Mesodermal cell (in vitro differentiated cells): ENCODE measurements at regions not wholly inside any gene's neighbourhood (a gene's known extent, or its start where the extent isn't known, plus 50 kb on each side); places are given as distances from the start of the nearest gene placed in this dataset.

Source experiments
- H3K27ac ChIP-seq: 2 replicates; pipeline ENCODE4 v1.7.0; 2013; ENCODE audit warnings: mild to moderate bottlenecking, low read depth, low read length, moderate library complexity; ENCODE audit not compliant: severe bottlenecking
- H3K36me3 ChIP-seq: 2 replicates; pipeline ENCODE4 v1.7.1; 2013; ENCODE audit warnings: mild to moderate bottlenecking, low read length, moderate library complexity; ENCODE audit not compliant: control insufficient read depth, insufficient read depth
- H3K4me1 ChIP-seq: one replicate; pipeline ENCODE4 v1.7.1; 2013; ENCODE audit warnings: mild to moderate bottlenecking, low read length; ENCODE audit not compliant: insufficient read depth, control insufficient read depth, poor library complexity, severe bottlenecking
- H3K4me3 ChIP-seq: 2 replicates; pipeline ENCODE4 v1.7.0; 2013; ENCODE audit warnings: low read length, control low read depth, mild to moderate bottlenecking; ENCODE audit not compliant: insufficient read depth, poor library complexity, severe bottlenecking; ENCODE audit errors: extremely low read depth
- H3K9me3 ChIP-seq: 2 replicates; pipeline ENCODE4 v1.7.1; 2013; ENCODE audit warnings: mild to moderate bottlenecking, low read length, moderate library complexity; ENCODE audit not compliant: control insufficient read depth
- WGBS, 2 experiments: methylation state at CpG; one replicate each; pipeline ENCODE4 v1.1.5; 2013; ENCODE audit warnings: missing lambda C conversion rate in 2 of 2; ENCODE audit not compliant: insufficient coverage in 2 of 2; 5-methylcytosine and 5-hydroxymethylcytosine counted together

GRCh38 chr14:53553221-53553620 is 400.1 kb upstream of the DDHD1 start:
- Histone ChIP-seq H3K27ac (no peak overlapping the region), H3K36me3 (no peaks in the 10 kb centered on the region), H3K4me3 (no peak overlapping the region), H3K9me3 (no peaks in the 10 kb centered on the region), H3K4me1 (peaks cover 5% of the 10 kb centered on the region)
- WGBS, 2 experiments = 97 to 98% methylated on average over 3 of the region's 4 CpGs

GRCh38 chr14:53551862-53552261 is 398.7 kb upstream of the DDHD1 start:
- no peak overlapping the region for H3K4me3 ChIP-seq
- H3K27ac ChIP-seq = no peak overlapping the region
- no peaks in the 10 kb centered on the region for H3K36me3 ChIP-seq
- peaks cover 5% of the 10 kb centered on the region for H3K4me1 ChIP-seq
- H3K9me3 ChIP-seq = no peaks in the 10 kb centered on the region

GRCh38 chr14:53550776-53551175 is 397.7 kb upstream of the DDHD1 start:
- Histone ChIP-seq H3K36me3 (no peaks in the 10 kb centered on the region), H3K27ac (no peak overlapping the region), H3K4me3 (no peak overlapping the region), H3K4me1 (peaks cover 5% of the 10 kb centered on the region), H3K9me3 (no peaks in the 10 kb centered on the region)
- 86 to 100% methylated on average over 4 of the region's 5 CpGs for WGBS, 2 experiments

- WGBS, 2 experiments = 83 to 93% methylated on average over 3 of the region's 8 CpGs
- Histone ChIP-seq H3K4me1 (peaks cover 5% of the 10 kb centered on the region), H3K27ac (peak overlapping the region; percentile 47), H3K4me3 (no peak overlapping the region), H3K36me3 (no peaks in the 10 kb centered on the region), H3K9me3 (no peaks in the 10 kb centered on the region)
Observed at GRCh38 chr14:53549956-53550355, 396.8 kb upstream of the DDHD1 start.

GRCh38 chr14:53547593-53547992 is 394.5 kb upstream of the DDHD1 start:
- H3K36me3 ChIP-seq = no peaks in the 10 kb centered on the region
- WGBS, 2 experiments = 100% methylated on average over 1 of the region's 1 CpG; no CpG with 5 or more reads in 1 of the 2 experiments
- peaks cover 5% of the 10 kb centered on the region for H3K4me1 ChIP-seq
- H3K9me3 ChIP-seq = no peaks in the 10 kb centered on the region
- H3K27ac ChIP-seq = no peak overlapping the region
- no peak overlapping the region for H3K4me3 ChIP-seq

- Histone ChIP-seq H3K27ac (no peak overlapping the region), H3K4me3 (no peak overlapping the region), H3K4me1 (peaks cover 5% of the 10 kb centered on the region), H3K9me3 (no peaks in the 10 kb centered on the region), H3K36me3 (no peaks in the 10 kb centered on the region)
Observed at GRCh38 chr14:53545217-53545616, 392.1 kb upstream of the DDHD1 start.

- no peak overlapping the region for H3K27ac ChIP-seq
- 80 to 100% methylated on average over 2 of the region's 3 CpGs for WGBS, 2 experiments
- no peaks in the 10 kb centered on the region for H3K36me3 ChIP-seq
- H3K4me1 ChIP-seq = peaks cover 6% of the 10 kb centered on the region
- H3K9me3 ChIP-seq = no peaks in the 10 kb centered on the region
- H3K4me3 ChIP-seq = no peak overlapping the region
Observed at GRCh38 chr14:53542732-53543131, 389.6 kb upstream of the DDHD1 start.

- peaks cover 6% of the 10 kb centered on the region for H3K4me1 ChIP-seq
- no peaks in the 10 kb centered on the region for H3K9me3 ChIP-seq
- no peak overlapping the region for H3K27ac ChIP-seq
- no peaks in the 10 kb centered on the region for H3K36me3 ChIP-seq
- no peak overlapping the region for H3K4me3 ChIP-seq
Observed at GRCh38 chr14:53541411-53541810, 388.3 kb upstream of the DDHD1 start.

- Histone ChIP-seq H3K9me3 (no peaks in the 10 kb centered on the region), H3K4me1 (peaks cover 6% of the 10 kb centered on the region), H3K4me3 (no peak overlapping the region), H3K27ac (no peak overlapping the region), H3K36me3 (no peaks in the 10 kb centered on the region)
- 30 to 32% methylated on average over 3 to 5 of the region's 5 CpGs for WGBS, 2 experiments
Observed at GRCh38 chr14:53539489-53540126, 386.5 kb upstream of the DDHD1 start.

- H3K9me3 ChIP-seq = no peaks in the 10 kb centered on the region
- H3K27ac ChIP-seq = peak overlapping the region; percentile 57
- no peaks in the 10 kb centered on the region for H3K36me3 ChIP-seq
- WGBS, 2 experiments = 89% methylated on average over 1 of the region's 2 CpGs; no CpG with 5 or more reads in 1 of the 2 experiments
- H3K4me1 ChIP-seq = peaks cover 6% of the 10 kb centered on the region
- H3K4me3 ChIP-seq = no peak overlapping the region
Observed at GRCh38 chr14:53538316-53538881, 385.3 kb upstream of the DDHD1 start.

- Histone ChIP-seq H3K4me1 (peaks cover 6% of the 10 kb centered on the region), H3K9me3 (no peaks in the 10 kb centered on the region), H3K4me3 (no peak overlapping the region), H3K27ac (peak overlapping the region; percentile 57), H3K36me3 (no peaks in the 10 kb centered on the region)
- 96 to 97% methylated on average over 3 to 4 of the region's 5 CpGs for WGBS, 2 experiments
Observed at GRCh38 chr14:53537422-53538315, 384.5 kb upstream of the DDHD1 start.
